Left renal cortex interstitium (tissue), 4 donors: ENCODE measurements at regions not wholly inside any gene's neighbourhood (a gene's known extent, or its start where the extent isn't known, plus 50 kb on each side); places are given as distances from the start of the nearest gene placed in this dataset.
A peak's percentile ranks its signal among the peaks of the same experiment; 100 is the strongest.
"Not testable (repeated sequence)": the region's sequence is repeated elsewhere in the genome, so short reads cannot be mapped to it uniquely, and the experiment has no call there.

Source experiments
- DNase-seq, 4 donors: peaks; one replicate each; pipeline ENCODE4 v3.0.0-alpha.2; 2013; ENCODE audit warnings: low read depth in 4 of 4, low spot score in 2 of 4, missing footprints in 1 of 4

DNA sequence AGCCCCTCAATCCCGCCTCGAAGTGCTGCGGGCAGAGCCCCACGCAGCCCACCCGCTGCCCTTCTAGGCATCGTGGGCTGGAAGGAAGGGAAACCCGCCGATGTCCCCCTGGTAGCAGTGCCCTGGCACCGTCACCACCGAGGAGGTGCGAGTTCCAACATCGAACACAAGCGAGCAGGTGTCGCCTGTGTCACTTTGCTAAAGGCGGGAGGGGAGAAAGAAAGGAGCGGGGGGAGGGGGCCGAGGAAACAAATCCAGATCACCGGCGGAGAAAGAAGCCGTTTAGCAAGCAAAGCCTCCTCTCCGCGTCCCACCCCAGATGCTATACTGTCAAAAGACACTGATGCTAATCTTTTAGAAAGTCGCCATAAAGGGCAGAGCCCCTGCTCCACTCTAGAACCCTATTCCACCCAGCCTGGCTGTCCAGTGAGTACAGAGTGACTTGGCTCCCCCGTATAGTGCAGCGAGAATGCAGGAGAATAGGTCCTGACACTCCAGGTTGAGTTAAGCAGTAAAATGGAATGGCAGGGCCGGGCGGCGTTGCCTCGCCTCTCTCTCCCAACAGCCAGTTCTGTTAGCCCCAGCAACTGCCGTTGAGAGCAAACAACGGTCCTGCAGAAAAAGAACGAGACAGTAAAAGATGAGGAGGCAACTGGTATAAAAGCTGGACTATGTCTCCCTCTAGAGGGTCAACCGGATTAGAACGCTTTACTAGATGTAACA, 67.9 kb upstream of the USP15 start:
- peak in 2 of 4 donors; percentile 54 to 86 for DNase-seq

- DNase-seq, result no peak
Measured at GRCh38 chr12:62192903-62193250, 67.3 kb upstream of the USP15 start.

GRCh38 chr12:62194031-62194430, 66.2 kb upstream of the USP15 start:
- no peak for DNase-seq

DNA sequence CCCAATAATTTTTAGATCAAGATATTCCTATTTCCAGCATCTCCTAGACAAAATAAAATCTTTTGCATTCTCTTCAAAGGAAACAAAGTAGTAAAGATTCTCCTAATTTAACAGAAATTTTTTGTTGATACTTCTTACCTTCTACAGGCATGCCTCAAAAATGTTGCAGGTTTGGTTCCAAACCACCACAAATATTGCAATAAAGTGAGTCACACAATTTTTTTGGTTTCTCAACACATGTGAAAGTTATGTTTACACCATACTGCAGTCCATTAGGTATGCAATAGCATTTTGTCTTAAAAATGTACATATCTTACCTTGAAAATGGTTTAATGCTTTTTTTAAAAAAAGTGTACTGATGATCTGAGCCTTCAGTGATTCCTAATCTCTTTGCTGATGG, 65.6 kb upstream of the USP15 start:
- no peak for DNase-seq

- no peak for DNase-seq
Measured at GRCh38 chr12:62196146-62196545, 64.1 kb upstream of the USP15 start.

GRCh38 chr12:62202861-62203260, 57.3 kb upstream of the USP15 start:
- DNase-seq, result not testable (repeated sequence)

- no peak for DNase-seq
Measured at GRCh38 chr12:62205346-62205745, 54.9 kb upstream of the USP15 start.

- no peak for DNase-seq
Measured at GRCh38 chr12:62207248-62207647, 53.0 kb upstream of the USP15 start.
